ENCODE measurements at regions not wholly inside any gene's neighbourhood (a gene's known extent, or its start where the extent isn't known, plus 50 kb on each side); places are given as distances from the start of the nearest gene placed in this dataset.
"Not testable (repeated sequence)": the region's sequence is repeated elsewhere in the genome, so short reads cannot be mapped to it uniquely, and the experiment has no call there.

GRCh38 chr11:69951821-69952220 lies 126.3 kb upstream of the ANO1 start:
- intact Hi-C loops (cut with DNase I) = no loop called here
- no peak for TF ChIP-seq CTCF (IDR thresholded peaks at IDR 0.05)
- TF ChIP-seq EP300 (IDR thresholded peaks at IDR 0.05) = no peak
- no peak for TF ChIP-seq POLR2A (IDR thresholded peaks at IDR 0.05)
- no peak overlapping the region for H3K4me3 ChIP-seq
- H3K9me3 ChIP-seq = no peaks in the 10 kb centered on the region
- H3K27me3 ChIP-seq = no peaks in the 10 kb centered on the region
- H3K36me3 ChIP-seq = no peaks in the 10 kb centered on the region
- H3K4me1 ChIP-seq (ENCODE audit: insufficient read depth) = no peaks in the 10 kb centered on the region
- 81 to 89% (median 83%) methylated on average over 8 of the region's 8 CpGs for WGBS, 3 donors
- no peak for DNase-seq
- H3K27ac ChIP-seq = no peak overlapping the region

GRCh38 chr11:69952229-69952975 lies 125.7 kb upstream of the ANO1 start:
- H3K36me3 ChIP-seq; H3K27me3 ChIP-seq; intact Hi-C loops (cut with DNase I); H3K27ac ChIP-seq; H3K4me3 ChIP-seq; H3K4me1 ChIP-seq (ENCODE audit: insufficient read depth); DNase-seq; H3K9me3 ChIP-seq: not testable (repeated sequence)
- 87 to 88% (median 88%) methylated on average over 18 of the region's 18 CpGs for WGBS, 3 donors

GRCh38 chr11:69953356-69953755 lies 124.8 kb upstream of the ANO1 start:
- Histone ChIP-seq H3K36me3 (no peaks in the 10 kb centered on the region), H3K4me1 (ENCODE audit: insufficient read depth) (no peaks in the 10 kb centered on the region), H3K27ac (no peak overlapping the region), H3K27me3 (no peaks in the 10 kb centered on the region), H3K4me3 (no peak overlapping the region), H3K9me3 (no peaks in the 10 kb centered on the region)
- TF ChIP-seq EP300 (IDR thresholded peaks at IDR 0.05) (no peak), POLR2A (IDR thresholded peaks at IDR 0.05) (no peak), CTCF (IDR thresholded peaks at IDR 0.05) (no peak)
- no peak for DNase-seq
- 81 to 91% (median 84%) methylated on average over 9 of the region's 9 CpGs for WGBS, 3 donors
- intact Hi-C loops (cut with DNase I) = no loop called here

- H3K27me3 ChIP-seq = no peaks in the 10 kb centered on the region
- H3K27ac ChIP-seq = no peak overlapping the region
- TF ChIP-seq EP300 (IDR thresholded peaks at IDR 0.05) (no peak), POLR2A (IDR thresholded peaks at IDR 0.05) (no peak), CTCF (IDR thresholded peaks at IDR 0.05) (no peak)
- no peak for DNase-seq
- WGBS, 3 donors = 88 to 89% (median 89%) methylated on average over 12 of the region's 12 CpGs
- no peaks in the 10 kb centered on the region for H3K4me1 ChIP-seq (ENCODE audit: insufficient read depth)
- intact Hi-C loops (cut with DNase I) = no loop called here
- H3K4me3 ChIP-seq = no peak overlapping the region
- no peaks in the 10 kb centered on the region for H3K36me3 ChIP-seq
- H3K9me3 ChIP-seq = no peaks in the 10 kb centered on the region
Measured at GRCh38 chr11:69954756-69955155, 123.4 kb upstream of the ANO1 start.

- no peaks in the 10 kb centered on the region for H3K27me3 ChIP-seq
- no peak overlapping the region for H3K27ac ChIP-seq
- WGBS, 3 donors = 84 to 91% (median 89%) methylated on average over 8 of the region's 8 CpGs
- intact Hi-C loops (cut with DNase I) = no loop called here
- DNase-seq = no peak
- H3K4me1 ChIP-seq (ENCODE audit: insufficient read depth) = no peaks in the 10 kb centered on the region
- H3K4me3 ChIP-seq = no peak overlapping the region
- TF ChIP-seq CTCF (IDR thresholded peaks at IDR 0.05) (no peak), POLR2A (IDR thresholded peaks at IDR 0.05) (no peak), EP300 (IDR thresholded peaks at IDR 0.05) (no peak)
- no peaks in the 10 kb centered on the region for H3K9me3 ChIP-seq
- H3K36me3 ChIP-seq = no peaks in the 10 kb centered on the region
Measured at GRCh38 chr11:69956669-69957190, 121.4 kb upstream of the ANO1 start.

Data from ovary (tissue), 7 donors.